Suppressor macrophage treated with lipopolysaccharide for 1 hour (primary cell): ENCODE measurements at regions not wholly inside any gene's neighbourhood (a gene's known extent, or its start where the extent isn't known, plus 50 kb on each side); places are given as distances from the start of the nearest gene placed in this dataset.
"Not testable (repeated sequence)": the region's sequence is repeated elsewhere in the genome, so short reads cannot be mapped to it uniquely, and the experiment has no call there.

ENCODE experiments used
- DNase-seq, 3 donors: peaks; one replicate each; pipeline ENCODE4 v3.0.0-alpha.2; 2020 to 2022

- DNase-seq = no peak
Measured at GRCh38 chr12:75634244-75635222, 123.1 kb upstream of the KRR1 start.

DNA sequence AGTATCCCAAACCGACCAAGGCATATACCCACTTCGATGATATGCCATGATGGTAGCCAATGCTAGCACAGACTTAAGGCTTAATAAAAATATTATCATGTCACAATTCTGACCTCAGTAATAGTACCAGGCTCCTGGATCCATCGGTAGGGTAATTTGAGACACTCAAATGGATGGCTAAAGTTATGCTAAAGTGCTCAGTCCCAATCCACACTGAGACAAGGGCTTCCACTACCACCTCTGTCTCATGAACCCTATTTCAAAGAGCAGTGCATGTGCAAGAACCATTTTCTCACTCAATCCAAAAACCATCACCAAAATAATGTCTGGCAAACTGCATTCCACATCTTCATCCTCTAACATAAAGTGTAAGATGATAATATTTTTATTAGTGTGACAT, 122.4 kb upstream of the KRR1 start:
- no peak for DNase-seq

DNA sequence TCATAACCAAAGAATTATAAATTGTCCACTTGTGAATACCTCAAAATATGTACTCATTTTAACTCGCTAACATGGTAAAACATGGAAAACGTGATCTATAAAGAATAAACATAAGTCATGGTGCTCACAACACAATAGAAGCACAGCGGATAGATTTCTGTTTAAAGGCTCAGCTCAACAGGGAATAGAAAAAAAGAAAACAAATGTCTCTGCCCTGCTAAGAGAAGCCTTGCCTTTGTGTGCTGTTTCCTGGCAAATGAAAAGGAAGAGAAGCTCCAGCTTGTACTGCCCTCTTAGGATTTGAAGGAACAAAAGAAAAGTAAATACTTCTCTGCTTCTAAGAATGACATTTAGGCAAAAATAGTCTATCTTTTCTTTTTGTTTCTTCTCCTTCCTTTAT, 121.0 kb upstream of the KRR1 start:
- DNase-seq = no peak

DNA sequence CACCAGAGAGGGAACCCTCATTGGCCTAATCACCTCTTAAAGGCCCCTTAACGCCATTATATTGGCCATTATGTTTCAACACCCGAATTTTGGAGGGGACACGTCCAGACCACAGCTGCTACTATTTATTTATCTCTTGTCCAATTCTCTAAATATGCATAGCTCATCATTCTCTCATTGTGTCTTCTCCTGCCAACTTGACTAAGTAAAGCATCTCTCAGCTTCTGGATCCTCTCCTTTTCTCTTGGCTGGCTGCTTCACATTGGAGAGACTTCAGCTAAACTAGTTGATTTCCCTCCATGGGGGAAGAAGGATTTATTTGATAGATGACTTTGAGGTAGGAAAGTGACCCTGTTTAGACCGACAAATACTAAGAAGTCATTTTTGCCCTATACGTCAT, 120.4 kb upstream of the KRR1 start:
- DNase-seq = no peak

GRCh38 chr12:75630091-75630490, 118.7 kb upstream of the KRR1 start:
- no peak for DNase-seq

DNA sequence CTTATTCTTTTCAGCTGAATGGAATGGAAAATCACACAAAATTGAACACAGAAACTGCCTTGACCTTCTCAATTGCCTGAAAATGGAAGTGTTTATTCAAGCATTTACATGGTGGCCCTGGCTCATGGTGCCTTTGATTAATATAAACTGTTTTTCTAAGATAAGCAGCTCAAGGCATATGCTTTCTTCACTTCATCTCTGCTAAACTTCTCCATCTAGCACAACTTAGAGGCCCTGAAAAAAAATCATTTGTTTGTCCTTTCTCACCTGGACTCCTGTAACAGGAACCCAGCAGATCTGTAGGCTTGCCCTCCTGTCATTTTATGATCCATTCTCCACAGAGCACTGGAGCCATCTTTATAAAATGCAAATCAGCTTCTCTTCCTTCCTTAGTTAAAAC, 117.5 kb upstream of the KRR1 start:
- DNase-seq = no peak

DNA sequence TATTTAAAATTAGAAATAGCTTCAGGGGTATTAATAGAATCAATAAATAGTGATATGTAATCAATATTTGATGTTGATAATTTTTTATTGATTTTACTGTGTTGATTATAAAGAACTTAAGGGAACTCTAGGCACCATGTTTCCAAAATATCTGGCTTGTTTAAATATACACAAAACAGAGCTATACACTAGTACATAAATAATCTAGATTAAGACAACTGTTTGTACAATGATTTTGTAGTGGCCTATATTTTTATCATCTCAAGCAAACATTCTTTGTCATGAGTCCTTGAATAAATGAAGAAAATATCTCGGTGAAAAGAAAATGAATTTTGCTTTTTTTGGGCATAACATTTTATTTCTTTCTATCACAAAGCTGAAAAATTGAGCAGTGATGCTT, 117.1 kb upstream of the KRR1 start:
- no peak for DNase-seq

GRCh38 chr12:75623631-75624154, 112.3 kb upstream of the KRR1 start:
- DNase-seq = peak in 1 of 3 donors; percentile 26

DNA sequence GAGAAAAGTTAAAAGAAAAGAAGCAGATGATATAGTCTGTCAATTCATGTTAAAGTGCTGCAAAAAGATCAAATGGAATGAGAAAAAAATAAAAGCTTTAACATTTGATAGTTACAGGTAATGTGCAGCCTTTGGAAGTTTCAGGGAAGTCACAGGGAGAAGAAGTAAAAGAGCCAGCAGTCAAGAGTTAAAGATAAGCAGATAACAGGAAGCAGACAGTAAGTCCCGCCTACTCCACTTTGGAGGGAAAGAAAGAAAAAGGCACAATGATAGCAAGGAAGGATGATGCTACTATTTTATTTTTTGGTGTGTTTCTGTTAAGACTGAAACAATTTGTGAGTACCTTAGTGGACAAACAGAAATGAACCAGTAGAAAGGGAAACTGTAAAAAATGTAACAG, 111.1 kb upstream of the KRR1 start:
- DNase-seq = no peak

GRCh38 chr12:75614396-75614795, 103.0 kb upstream of the KRR1 start:
- DNase-seq = not testable (repeated sequence)

DNA sequence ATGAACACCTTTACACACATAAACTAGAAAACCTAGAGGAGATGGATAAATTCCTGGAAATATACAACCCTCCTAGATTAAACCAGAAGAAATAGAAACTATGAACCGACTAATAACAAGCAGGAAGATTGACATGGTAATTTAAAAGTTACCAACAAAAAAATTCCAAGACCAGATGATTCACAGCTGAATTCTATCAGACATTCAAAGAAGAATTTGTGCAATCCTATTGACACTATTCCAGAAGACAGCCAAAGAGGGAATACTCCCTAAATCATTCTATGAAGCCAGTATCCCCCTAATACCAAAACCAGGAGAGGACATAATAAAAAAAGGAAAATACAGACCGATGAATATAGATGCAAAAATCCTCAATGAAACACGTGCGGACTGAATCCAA, 102.6 kb upstream of the KRR1 start:
- no peak for DNase-seq

DNA sequence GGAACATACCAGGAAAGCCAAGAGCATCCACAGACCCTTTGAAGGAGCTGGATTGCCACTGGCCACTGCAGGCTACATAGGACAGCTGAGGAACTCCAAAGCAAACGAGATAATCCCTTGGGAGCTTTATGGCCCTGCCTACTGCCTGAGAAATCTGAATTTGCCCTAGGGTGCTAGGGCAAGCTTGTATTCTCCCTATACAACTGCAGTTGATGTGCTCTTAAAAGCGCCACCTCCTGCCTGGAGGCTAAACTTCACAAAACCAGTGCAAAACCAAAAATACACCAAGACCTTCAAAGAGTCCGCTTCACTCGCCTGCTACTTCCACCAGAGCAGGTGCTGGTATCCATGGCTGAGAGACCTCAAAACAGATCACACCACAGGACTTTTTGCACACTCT, 99.6 kb upstream of the KRR1 start:
- DNase-seq = no peak

GRCh38 chr12:75606956-75607355, 95.5 kb upstream of the KRR1 start:
- no peak for DNase-seq

DNA sequence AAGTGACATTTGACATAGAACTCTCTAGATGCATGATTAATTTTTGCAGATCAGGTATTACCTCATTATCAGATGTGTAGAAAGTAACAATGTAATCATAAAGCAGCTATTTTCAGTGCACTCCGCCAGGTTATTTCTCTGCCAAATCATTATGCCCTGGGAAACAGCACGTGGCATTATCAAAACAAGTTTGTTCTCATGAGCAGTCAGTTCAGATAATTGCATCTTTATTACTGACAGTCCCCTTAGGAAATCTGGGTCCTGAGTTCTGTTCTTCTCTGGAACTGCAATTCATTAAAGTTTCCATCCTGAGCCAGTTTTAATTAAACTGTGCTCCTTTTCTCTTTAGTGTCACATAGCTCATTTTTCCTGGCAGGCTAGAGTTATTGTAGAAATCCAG, 94.7 kb upstream of the KRR1 start:
- no peak for DNase-seq

- no peak for DNase-seq
Measured at GRCh38 chr12:75603475-75603874, 92.1 kb upstream of the KRR1 start.

- no peak for DNase-seq
Measured at GRCh38 chr12:75602106-75602505, 90.7 kb upstream of the KRR1 start.

GRCh38 chr12:75600146-75600545, 88.7 kb upstream of the KRR1 start:
- no peak for DNase-seq

DNA sequence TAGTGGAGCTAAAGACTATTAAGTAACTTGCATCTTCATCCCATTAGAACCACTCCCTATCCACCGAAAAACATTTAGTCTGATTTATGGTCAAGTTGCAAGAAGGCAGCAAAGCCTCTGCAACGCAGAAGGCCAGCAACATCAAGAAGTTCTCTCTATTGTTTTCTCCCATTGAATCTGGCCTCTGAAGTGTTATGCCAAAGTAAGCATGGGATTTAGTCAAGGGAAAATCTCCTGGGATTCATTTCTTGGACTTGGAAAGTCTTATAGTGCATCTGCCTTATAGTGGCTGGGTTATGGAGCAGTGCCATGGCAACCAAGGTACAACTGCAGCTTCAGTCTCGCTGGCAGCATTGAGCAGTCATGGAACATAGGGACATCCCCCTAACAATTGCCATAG, 87.7 kb upstream of the KRR1 start:
- DNase-seq = no peak

GRCh38 chr12:75596406-75596805, 85.0 kb upstream of the KRR1 start:
- DNase-seq = no peak

GRCh38 chr12:75592638-75593335, 81.4 kb upstream of the KRR1 start:
- DNase-seq = no peak

GRCh38 chr12:75592086-75592485, 80.7 kb upstream of the KRR1 start:
- DNase-seq = no peak

- peak; percentile 39 to 61 (median 57) for DNase-seq
Measured at GRCh38 chr12:75591628-75592027, 80.2 kb upstream of the KRR1 start.

- no peak for DNase-seq
Measured at GRCh38 chr12:75589801-75590200, 78.4 kb upstream of the KRR1 start.
